Stimulated activated CD8-positive, alpha-beta memory T cell treated with anti-CD3 and anti-CD28 coated beads, Interleukin-15, amount 100 ng/mL, for 48 hours (primary cell): ENCODE measurements at regions not wholly inside any gene's neighbourhood (a gene's known extent, or its start where the extent isn't known, plus 50 kb on each side); places are given as distances from the start of the nearest gene placed in this dataset.
"Not testable (repeated sequence)": the region's sequence is repeated elsewhere in the genome, so short reads cannot be mapped to it uniquely, and the experiment has no call there.

Experiments
- DNase-seq, 2 donors: peaks; one replicate each; pipeline ENCODE4 v3.0.0-alpha.2; 2020; ENCODE audit warnings: low read depth in 2 of 2

DNA sequence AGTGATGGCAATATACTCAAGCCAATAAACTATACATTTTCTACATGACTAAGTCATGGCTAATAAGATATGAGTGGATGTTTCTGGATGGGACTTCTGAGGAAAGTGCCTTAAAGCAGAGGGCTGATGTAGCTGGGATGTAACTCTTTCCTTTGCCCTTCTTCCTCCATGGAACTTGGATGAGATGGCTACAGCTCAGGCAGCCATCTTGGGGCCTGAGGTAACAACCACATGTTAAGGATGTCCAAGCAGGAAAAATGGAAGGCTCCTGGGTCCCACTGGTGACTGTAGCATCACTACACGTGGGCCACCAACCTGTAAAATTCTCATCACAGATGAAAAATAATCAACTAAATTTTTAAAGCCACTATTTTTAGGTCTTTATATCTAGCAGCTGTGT lies 54.4 kb upstream of the GRIP1 start:
- no peak for DNase-seq

- DNase-seq = no peak
Measured at GRCh38 chr12:66733839-66734238, 55.0 kb upstream of the GRIP1 start.

DNA sequence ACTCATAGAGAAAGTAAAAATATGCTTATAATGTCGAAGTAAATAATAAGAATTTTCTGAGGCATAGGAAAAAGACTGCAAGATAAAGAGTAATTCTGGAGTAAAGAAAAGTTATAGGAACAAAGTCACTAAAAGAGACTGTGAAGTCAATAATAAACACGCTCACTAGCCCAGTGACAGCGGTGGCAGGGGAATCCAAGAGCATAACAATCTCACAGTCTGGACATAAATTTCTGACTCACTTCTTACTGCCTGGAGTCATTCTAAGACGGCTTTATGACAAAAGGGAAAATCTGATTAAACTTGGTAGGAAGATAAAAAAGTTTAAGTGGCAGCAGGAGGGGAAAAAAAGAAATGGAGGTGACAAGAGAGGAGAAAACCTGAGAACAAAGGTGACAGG lies 56.4 kb upstream of the GRIP1 start:
- no peak for DNase-seq

- no peak for DNase-seq
Measured at GRCh38 chr12:66736931-66737330, 58.1 kb upstream of the GRIP1 start.

- no peak for DNase-seq
Measured at GRCh38 chr12:66739266-66739665, 60.4 kb upstream of the GRIP1 start.

DNA sequence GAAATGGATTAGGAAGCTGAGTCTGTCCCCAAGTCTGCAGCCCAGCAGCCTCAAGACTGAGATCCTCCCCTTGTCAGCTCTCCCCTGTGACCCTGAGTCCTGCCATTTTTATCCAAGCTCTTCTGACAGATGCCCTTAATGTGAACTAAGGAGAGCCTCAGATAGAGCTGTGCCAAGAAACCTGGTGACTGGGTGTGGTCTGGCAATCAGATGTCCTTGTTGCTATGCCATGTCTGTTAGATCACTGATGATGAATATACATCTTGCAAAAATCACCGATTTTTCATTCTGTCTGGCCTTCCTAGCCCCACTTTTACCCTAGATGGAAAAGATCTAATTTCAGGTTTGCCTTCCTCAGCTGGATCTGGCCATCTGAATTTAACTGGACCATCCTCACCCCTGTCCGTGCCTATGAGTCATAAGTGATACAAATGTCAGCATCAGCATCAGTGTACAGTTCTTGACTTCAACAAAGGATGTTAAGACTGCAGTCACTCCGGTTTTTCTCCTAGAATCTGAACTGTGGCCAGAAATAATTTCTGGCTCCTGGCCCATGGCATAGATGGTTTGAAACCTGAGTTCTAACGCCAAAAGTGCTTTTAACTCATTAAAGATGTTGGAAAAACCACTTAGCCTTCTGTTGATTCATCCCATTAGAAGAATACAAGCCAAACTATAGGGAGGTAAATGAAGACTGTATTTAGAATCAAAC lies 61.2 kb upstream of the GRIP1 start:
- DNase-seq = no peak

DNA sequence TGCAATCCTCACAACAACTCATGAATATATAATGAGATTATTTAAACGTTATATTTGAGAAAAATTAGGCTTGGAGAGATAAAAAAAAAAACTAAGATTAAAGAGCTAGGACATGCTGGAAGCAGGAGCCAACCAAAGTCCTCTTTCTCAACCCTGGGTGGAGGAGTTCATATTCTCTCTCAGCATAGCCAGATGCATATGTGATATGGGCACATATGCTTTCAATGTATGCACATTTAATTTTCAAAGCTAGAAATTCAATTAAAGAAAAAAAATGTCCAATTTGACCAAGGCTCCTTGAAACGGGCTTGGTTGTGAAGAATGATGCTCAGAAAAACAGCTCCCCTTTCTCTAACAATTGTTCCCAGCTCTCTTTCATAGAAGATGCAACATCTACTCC lies 61.9 kb upstream of the GRIP1 start:
- no peak for DNase-seq

DNA sequence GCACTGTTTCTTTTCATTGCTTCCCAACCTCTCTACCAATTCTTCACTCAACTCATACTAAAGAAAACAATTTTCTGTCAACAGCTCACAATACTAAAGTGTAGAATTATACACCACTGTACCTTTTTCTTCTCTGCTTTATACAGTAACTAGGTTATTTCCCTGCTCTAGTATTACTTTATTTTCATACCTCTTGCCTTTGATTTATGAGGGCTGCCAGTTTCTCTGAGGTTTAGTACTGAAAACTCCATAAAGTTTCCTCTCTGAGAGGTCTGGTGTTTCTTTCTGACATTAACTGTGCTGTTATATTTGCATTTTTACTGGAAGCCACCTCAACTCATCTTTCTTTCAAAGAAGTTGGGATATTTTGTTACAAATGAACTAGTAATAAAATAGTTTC lies 63.0 kb upstream of the GRIP1 start:
- DNase-seq = no peak

DNA sequence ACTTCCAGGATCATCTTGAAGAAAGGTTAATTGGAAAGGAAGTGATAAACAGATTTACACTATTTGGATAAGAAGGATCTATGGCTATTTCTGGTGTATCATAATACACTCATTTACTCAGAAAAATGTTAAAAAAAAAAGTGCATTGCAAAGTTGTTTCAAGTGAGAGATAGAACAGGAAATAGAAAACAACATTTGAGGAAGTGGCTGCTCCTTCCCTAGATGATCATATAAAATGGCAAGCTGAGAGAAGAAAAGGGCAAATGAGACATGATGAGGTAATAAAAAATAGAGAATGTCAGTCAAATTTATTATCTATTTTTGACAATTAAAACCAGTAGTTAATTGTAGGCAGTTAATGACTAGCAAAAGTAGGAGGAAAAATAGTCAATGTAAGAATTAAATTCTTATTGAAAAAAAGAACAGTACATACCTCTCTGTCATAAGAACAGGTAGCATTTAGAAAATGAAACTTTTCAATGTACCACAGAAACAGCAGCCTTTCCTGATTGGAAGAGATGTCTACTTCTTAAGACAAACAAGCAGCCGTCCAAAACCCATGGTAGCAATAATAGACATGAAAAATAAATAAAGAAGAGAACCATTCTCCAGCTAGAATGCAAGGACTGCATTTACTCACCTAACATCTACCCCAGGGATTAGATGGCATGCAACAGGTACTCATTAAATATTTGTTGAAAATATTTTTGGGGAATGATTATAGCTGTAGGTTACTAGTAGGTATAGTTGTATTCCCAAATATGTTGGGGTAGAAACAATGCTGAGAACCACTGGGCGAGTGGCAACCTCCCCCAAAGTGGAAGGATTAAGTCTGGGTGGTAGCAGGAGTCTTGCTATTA lies 63.9 kb upstream of the GRIP1 start:
- no peak for DNase-seq

DNA sequence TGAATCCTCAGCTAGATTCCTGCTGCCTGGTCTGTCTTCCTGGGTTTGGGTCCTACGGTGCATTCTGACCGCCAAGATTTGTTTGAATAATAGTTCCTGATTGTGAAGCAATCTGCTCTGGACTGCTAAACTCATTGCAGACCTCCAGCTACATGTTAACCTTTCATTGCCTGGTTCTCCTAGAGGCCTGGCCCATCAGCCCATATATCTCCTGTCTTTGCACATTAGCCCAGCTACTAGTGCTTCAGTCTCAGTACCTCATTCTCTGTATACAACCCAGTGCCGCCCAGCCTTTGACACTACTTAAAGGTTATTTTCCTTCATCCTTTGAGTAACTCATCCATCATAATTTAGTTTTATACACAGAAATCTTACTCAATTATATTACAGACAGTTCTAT lies 65.6 kb upstream of the GRIP1 start:
- no peak for DNase-seq

GRCh38 chr12:66744956-66745383 lies 66.1 kb upstream of the GRIP1 start:
- DNase-seq = no peak

GRCh38 chr12:66746489-66747201 lies 67.8 kb upstream of the GRIP1 start:
- DNase-seq = no peak

DNA sequence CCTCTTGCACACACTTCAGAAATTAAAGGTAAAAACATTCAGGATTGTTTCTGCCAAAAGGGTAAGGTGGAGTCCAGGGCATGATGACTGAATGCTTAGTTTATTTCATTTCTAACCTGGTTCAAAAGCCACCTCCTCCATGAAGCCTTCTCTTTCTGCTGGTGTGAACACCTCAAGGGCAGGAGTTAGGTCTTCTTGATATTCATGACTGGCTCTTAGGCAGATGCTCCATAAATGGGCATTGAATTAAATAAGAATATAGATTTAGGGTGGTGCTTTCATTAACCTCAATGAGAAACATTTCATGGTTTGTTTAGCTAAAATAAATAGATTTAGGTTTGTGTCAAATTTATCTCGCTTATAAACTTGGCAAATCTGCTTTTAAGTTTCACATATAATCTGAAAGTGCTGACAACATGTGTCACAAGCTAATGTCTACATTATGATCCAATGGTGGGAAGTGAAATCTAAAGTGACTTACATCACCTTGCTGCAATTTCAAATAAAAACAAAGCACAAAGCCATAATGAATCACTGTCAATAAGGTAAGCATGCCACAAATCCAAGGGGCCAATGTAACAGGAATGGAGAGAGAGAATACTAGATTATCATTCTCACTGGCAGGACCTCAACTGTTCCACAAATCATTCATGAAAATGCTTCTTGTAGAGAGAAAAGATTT lies 72.7 kb upstream of the GRIP1 start:
- DNase-seq = no peak

DNA sequence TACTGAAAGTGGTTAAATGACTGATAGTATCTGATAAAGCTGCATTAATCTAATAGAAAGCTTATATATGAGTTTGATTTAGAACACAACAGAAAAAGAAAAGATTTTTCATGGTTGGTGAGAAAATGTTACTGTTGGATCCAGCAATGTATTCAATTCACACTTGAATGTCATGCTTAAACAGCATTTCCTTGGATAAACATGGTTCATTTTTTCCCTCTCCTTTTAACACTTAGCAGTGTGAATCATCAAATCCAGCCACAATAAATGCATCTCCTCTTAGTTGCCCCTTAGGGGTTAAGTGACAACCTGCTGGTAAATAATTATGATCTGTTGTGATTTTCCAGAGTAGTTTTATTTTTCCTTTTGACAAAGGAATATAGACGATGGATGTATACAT lies 74.9 kb upstream of the GRIP1 start:
- DNase-seq = no peak

DNA sequence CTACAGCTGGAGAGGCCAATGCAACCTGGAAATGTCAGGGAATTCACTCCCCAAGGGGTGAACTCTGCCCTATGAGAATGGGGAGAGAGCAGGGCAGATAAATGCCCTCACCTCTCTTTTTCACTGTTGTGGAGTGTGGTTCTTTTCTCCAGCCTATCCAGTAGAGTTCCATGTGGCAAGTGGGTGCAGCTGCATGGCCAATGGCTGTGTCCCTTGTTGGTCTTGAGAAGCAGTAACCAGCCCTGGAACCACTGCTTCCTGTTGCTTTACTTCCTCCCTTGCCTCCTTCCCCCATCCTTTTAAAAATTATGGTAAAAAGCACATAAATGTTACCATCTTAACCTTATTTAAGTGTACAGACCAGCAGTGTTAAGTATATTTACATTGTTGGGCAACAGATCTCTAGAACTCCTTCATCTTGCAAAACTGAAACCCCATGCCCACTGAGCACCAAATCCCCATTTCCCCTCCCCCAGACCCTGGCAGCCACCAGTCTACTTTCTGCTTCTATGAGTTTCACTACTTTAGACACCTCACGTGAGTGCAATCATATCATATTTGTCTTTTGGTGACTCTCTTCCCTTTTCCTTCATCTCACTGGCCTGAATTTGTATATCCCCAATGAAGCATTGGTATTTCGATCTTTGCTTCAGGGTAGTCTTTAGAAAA lies 77.0 kb upstream of the GRIP1 start:
- DNase-seq = no peak

- DNase-seq = no peak
Measured at GRCh38 chr12:66756631-66757030, 77.8 kb upstream of the GRIP1 start.

GRCh38 chr12:66760122-66760521 lies 81.2 kb upstream of the GRIP1 start:
- DNase-seq = not testable (repeated sequence)

DNA sequence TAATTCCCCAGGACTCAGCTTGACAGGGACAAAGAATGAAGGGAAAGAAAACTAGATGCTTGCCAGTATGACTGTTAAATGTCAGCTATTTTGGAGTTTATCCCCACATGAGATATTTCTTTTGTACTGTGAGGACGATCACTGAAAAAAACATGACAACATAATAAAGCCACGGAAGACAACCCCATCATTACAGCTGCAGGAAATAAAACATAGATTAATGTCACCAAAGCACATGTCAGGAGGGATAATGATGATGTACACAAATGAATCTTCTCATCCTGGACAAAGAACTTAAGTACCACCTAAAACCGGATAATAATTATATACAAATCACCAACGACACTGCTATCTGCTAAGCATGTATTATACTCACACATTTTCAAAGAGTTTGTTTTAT lies 84.6 kb upstream of the GRIP1 start:
- no peak for DNase-seq

DNA sequence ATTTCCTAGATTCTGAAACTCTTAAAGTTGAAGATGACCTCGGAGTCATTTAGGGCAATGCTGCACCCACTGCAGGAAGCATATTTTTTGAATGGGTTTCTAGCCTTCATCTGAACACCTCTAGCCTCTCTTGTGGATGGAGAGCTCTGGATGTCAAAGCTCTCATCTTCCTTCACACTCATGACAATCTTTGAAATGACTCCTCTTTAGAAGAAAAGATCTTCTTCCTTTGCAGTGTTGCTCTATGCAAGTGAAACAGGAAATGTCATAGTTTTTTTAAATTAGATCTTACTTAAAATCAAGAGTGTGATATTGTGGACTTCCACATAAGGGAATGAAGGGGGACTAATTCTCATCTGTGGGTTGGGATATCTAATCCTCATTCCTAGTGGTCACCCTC lies 86.3 kb upstream of the GRIP1 start:
- DNase-seq = no peak

DNA sequence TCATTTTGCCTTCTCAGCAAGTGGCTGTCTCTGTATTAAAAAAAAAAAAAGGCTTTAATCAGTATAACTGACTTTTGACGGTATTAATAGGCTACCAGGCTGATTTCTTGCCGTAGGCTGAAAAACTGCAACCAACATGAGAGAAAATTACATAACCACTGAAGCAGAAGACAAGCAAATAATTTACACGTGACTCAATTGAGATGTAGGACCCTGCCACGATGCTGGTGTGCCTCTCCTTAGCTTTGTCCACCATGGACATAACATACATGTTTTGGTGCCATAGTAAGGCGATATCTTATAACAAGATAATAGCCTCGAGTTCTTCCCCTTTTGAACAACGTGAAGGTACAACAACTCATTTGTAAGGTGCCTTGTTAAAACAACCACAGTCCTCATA lies 88.7 kb upstream of the GRIP1 start:
- DNase-seq = no peak

- DNase-seq = no peak
Measured at GRCh38 chr12:66768293-66768692, 89.4 kb upstream of the GRIP1 start.

GRCh38 chr12:66774929-66775328 lies 96.1 kb upstream of the GRIP1 start:
- DNase-seq = no peak
